K562 (cell line): ENCODE measurements at regions not wholly inside any gene's neighbourhood (a gene's known extent, or its start where the extent isn't known, plus 50 kb on each side); places are given as distances from the start of the nearest gene placed in this dataset.

Experiments used
- ARID1B ChIP-seq: fragments of 450-650 bp; IDR thresholded peaks from 2 replicates; pipeline ENCODE4 v1.6.1; 2016; ENCODE audit warnings: antibody characterized with exemption, mild to moderate bottlenecking, inconsistent platforms
- CBX2 ChIP-seq: fragments of 200-600 bp; sonication (generic); IDR thresholded peaks from one replicate; pipeline ENCODE4 v1.6.1; 2012; ENCODE audit warnings: mild to moderate bottlenecking, low read length, inconsistent platforms; ENCODE audit not compliant: insufficient read depth, poor library complexity, severe bottlenecking
- HMGXB4 ChIP-seq: sonication (generic); formaldehyde crosslinking; IDR thresholded peaks from 2 replicates; pipeline ENCODE4 v1.8.1; 2023; ENCODE audit warnings: mild to moderate bottlenecking, missing genetic modification reagents
- JUND ChIP-seq, 2 experiments: IDR thresholded peaks; 2 replicates in 1 of 2; 3 replicates in 1 of 2; pipeline ENCODE4 v1.6.1; 2011; ENCODE audit warnings: borderline replicate concordance in 2 of 2, low read depth in 2 of 2, low read length in 2 of 2, improper control_type of control experiment in 1 of 2, missing biosample characterization in 1 of 2, missing genetic modification characterization in 1 of 2, missing genetic modification reagents in 1 of 2
- NFIX ChIP-seq: fragments of 250-450 bp; sonication (Bioruptor Pico); IDR thresholded peaks from 2 replicates; pipeline ENCODE4 v1.4.0; 2020; ENCODE audit warnings: low read depth, mild to moderate bottlenecking, moderate library complexity
- NFRKB ChIP-seq: fragments of 450-650 bp; IDR thresholded peaks from 2 replicates; pipeline ENCODE4 v1.6.1; 2016; ENCODE audit warnings: low read depth
- NR4A1 ChIP-seq, 2 experiments: fragments of 250-450 bp in 1 of 2; fragments of 450-650 bp in 1 of 2; sonication (Bioruptor Pico) in 1 of 2; IDR thresholded peaks; 2 replicates each; pipeline versions ENCODE4 v1.4.0 to v1.6.1; 2016 to 2020; ENCODE audit warnings: mild to moderate bottlenecking in 2 of 2, missing compliant biosample characterization in 1 of 2, missing genetic modification characterization in 1 of 2, moderate library complexity in 1 of 2
- RERE ChIP-seq: sonication (generic); formaldehyde crosslinking; IDR thresholded peaks from 2 replicates; pipeline ENCODE4 v1.8.0; 2023; ENCODE audit warnings: missing genetic modification reagents, mild to moderate bottlenecking, borderline replicate concordance
- RFX1 ChIP-seq: fragments of 450-650 bp; IDR thresholded peaks from 2 replicates; pipeline ENCODE4 v1.6.1; 2016; ENCODE audit warnings: mild to moderate bottlenecking, moderate library complexity
- RFX5 ChIP-seq: IDR thresholded peaks from 2 replicates; pipeline ENCODE4 v1.6.1; 2011; ENCODE audit warnings: low read depth, mild to moderate bottlenecking, improper control_type of control experiment, low read length
- THRA ChIP-seq: fragments of 450-650 bp; IDR thresholded peaks from 2 replicates; pipeline ENCODE4 v1.6.1; 2017; ENCODE audit warnings: mild to moderate bottlenecking, moderate library complexity
- TRIM24 ChIP-seq, 2 experiments: fragments of 450-650 bp; IDR thresholded peaks; 2 replicates each; pipeline ENCODE4 v1.6.1; 2016
- ZMIZ1 ChIP-seq, 2 experiments: fragments of 150-350 bp in 1 of 2; IDR thresholded peaks; 2 replicates each; pipeline ENCODE4 v1.6.1; 2012 to 2016; ENCODE audit warnings: low read depth in 2 of 2, low read length in 2 of 2, mild to moderate bottlenecking in 1 of 2, moderate library complexity in 1 of 2
- ZNF133 ChIP-seq: fragments of 250-450 bp; sonication (Bioruptor Pico); IDR thresholded peaks from 2 replicates; pipeline ENCODE4 v1.4.0; 2020; ENCODE audit warnings: mild to moderate bottlenecking
- ZNF311 ChIP-seq: fragments of 250-450 bp; sonication (Bioruptor Pico); IDR thresholded peaks from 2 replicates; pipeline ENCODE4 v1.4.0; 2020; ENCODE audit warnings: mild to moderate bottlenecking, moderate library complexity
- ZNF76 ChIP-seq: fragments of 250-450 bp; sonication (Bioruptor Pico); IDR thresholded peaks from 2 replicates; pipeline ENCODE4 v1.4.0; 2020; ENCODE audit warnings: mild to moderate bottlenecking, moderate library complexity, borderline replicate concordance

GRCh38 chr9:19650312-19650711 lies 138.5 kb downstream of the SLC24A2 start (continued):
- TF ChIP-seq RERE (CRISPR knock-in tag) = no peak
- no peak for TF ChIP-seq RFX5
- peak in 1 of 2 experiments; percentile 42; a peak in 2 of 4 replicates for TF ChIP-seq TRIM24 (IDR thresholded peaks at IDR 0.05)
- peak; percentile 71 for TF ChIP-seq ARID1B
- TF ChIP-seq ZMIZ1 (IDR thresholded peaks at IDR 0.05; ENCODE audit: low read depth in 2 of 2, low read length in 2 of 2) = no peak
- TF ChIP-seq NFRKB = no peak
- TF ChIP-seq CBX2 = no peak
- no peak for TF ChIP-seq HMGXB4
- TF ChIP-seq ZNF133 = no peak
- no peak for TF ChIP-seq THRA
- TF ChIP-seq ZNF76 = no peak
- TF ChIP-seq JUND (IDR thresholded peaks at IDR 0.05; ENCODE audit: borderline replicate concordance, low read depth, low read length) = no peak
- TF ChIP-seq JUND (tag; IDR thresholded peaks at IDR 0.05; ENCODE audit: borderline replicate concordance, low read depth, low read length) = peak; percentile 45; the same call in 1 of the 3 replicates
- TF ChIP-seq RFX1 = peak; percentile 14; the same call in 1 of the 2 replicates
- TF ChIP-seq NFIX (CRISPR knock-in tag) = no peak
- TF ChIP-seq ZNF311 (CRISPR knock-in tag) = peak; percentile 76; the same call in 1 of the 2 replicates
- TF ChIP-seq NR4A1 (CRISPR knock-in tag; IDR thresholded peaks at IDR 0.05) = no peak
- no peak for TF ChIP-seq NR4A1 (tag; IDR thresholded peaks at IDR 0.05)
